Smooth muscle cell (in vitro differentiated cells): ENCODE measurements at regions not wholly inside any gene's neighbourhood (a gene's known extent, or its start where the extent isn't known, plus 50 kb on each side); places are given as distances from the start of the nearest gene placed in this dataset.

Experiments used
- DNase-seq: peaks from one replicate; lab custom pipeline; 2025; ENCODE audit not compliant: unreplicated experiment; lab: John Stamatoyannopoulos, UW
- H2AFZ ChIP-seq: fragments of 200-600 bp; sonication (generic); 2 replicates; pipeline ENCODE4 v1.6.0; 2016; ENCODE audit warnings: antibody characterized with exemption, low read depth, mild to moderate bottlenecking
- H3F3A ChIP-seq: fragments of 200-600 bp; sonication (generic); 2 replicates; pipeline ENCODE4 v1.6.0; 2017; ENCODE audit warnings: antibody characterized with exemption, low read depth
- H3K27ac ChIP-seq: fragments of 200-600 bp; sonication (generic); 2 replicates; pipeline ENCODE4 v1.5.1; 2016; ENCODE audit warnings: low read depth, mild to moderate bottlenecking
- H3K27me3 ChIP-seq: fragments of 200-600 bp; sonication (generic); 2 replicates; pipeline ENCODE4 v1.6.1; 2016; ENCODE audit warnings: low read depth, mild to moderate bottlenecking
- H3K36me3 ChIP-seq: fragments of 200-600 bp; sonication (generic); 2 replicates; pipeline ENCODE4 v1.5.1; 2016; ENCODE audit warnings: low read depth
- H3K4me1 ChIP-seq: fragments of 200-600 bp; sonication (generic); 2 replicates; pipeline ENCODE4 v1.5.1; 2016; ENCODE audit warnings: low read depth
- H3K4me2 ChIP-seq: fragments of 200-600 bp; sonication (generic); 2 replicates; pipeline ENCODE4 v1.6.0; 2016; ENCODE audit warnings: mild to moderate bottlenecking
- H3K4me3 ChIP-seq: fragments of 200-600 bp; sonication (generic); 2 replicates; pipeline ENCODE4 v1.5.1; 2016; ENCODE audit warnings: mild to moderate bottlenecking
- H3K79me2 ChIP-seq: fragments of 200-600 bp; sonication (generic); 2 replicates; pipeline ENCODE4 v1.6.0; 2016; ENCODE audit warnings: low read depth, mild to moderate bottlenecking
- H3K9ac ChIP-seq: fragments of 200-600 bp; sonication (generic); 2 replicates; pipeline ENCODE4 v1.6.0; 2016; ENCODE audit warnings: low read depth
- H3K9me3 ChIP-seq: fragments of 200-600 bp; sonication (generic); replicated peaks from 2 replicates; pipeline ENCODE4 v1.5.1; 2016; ENCODE audit warnings: low read depth
- H4K20me1 ChIP-seq: fragments of 200-600 bp; sonication (generic); 2 replicates; pipeline ENCODE4 v1.6.0; 2016; ENCODE audit warnings: low read depth
- CTCF ChIP-seq: fragments of 200-600 bp; sonication (generic); IDR thresholded peaks from 2 replicates; pipeline ENCODE4 v1.5.1; 2017; ENCODE audit warnings: borderline replicate concordance, mild to moderate bottlenecking, antibody characterized with exemption; ENCODE audit not compliant: insufficient read depth, poor library complexity, severe bottlenecking
- WGBS: methylation state at CpG from one replicate; pipeline ENCODE4 v1.1.7; 2016; ENCODE audit warnings: low lambda C conversion rate; 5-methylcytosine and 5-hydroxymethylcytosine counted together

- TF ChIP-seq CTCF = no peak
- Histone ChIP-seq H3K36me3 (no peaks in the 10 kb centered on the region), H3K9ac (no peak overlapping the region), H3K79me2 (no peaks in the 10 kb centered on the region), H3F3A (no peaks in the 10 kb centered on the region), H3K9me3 (no peaks in the 10 kb centered on the region), H2AFZ (no peak overlapping the region), H4K20me1 (no peaks in the 10 kb centered on the region), H3K4me2 (peak overlapping the region; percentile 25), H3K4me3 (no peak overlapping the region), H3K27me3 (no peaks in the 10 kb centered on the region), H3K4me1 (no peaks in the 10 kb centered on the region), H3K27ac (no peak overlapping the region)
- WGBS = 48% methylated on average over 3 of the region's 3 CpGs
- DNase-seq = no peak
These were observed 278.0 kb upstream of the EPHA4 start for GRCh38 chr2:221850076-221850475.

- no peaks in the 10 kb centered on the region for H3K36me3 ChIP-seq
- TF ChIP-seq CTCF = no peak
These were observed 276.2 kb upstream of the EPHA4 start for GRCh38 chr2:221848286-221848685.

GRCh38 chr2:221845021-221845365 is 272.9 kb upstream of the EPHA4 start:
- TF ChIP-seq CTCF = no peak
- Histone ChIP-seq H4K20me1 (no peaks in the 10 kb centered on the region), H3K4me3 (no peak overlapping the region), H3K27ac (no peak overlapping the region), H3K4me2 (no peak overlapping the region), H3K27me3 (no peaks in the 10 kb centered on the region), H3K9ac (no peak overlapping the region), H3K4me1 (no peaks in the 10 kb centered on the region), H3K79me2 (no peaks in the 10 kb centered on the region), H3F3A (no peaks in the 10 kb centered on the region), H3K36me3 (no peaks in the 10 kb centered on the region), H3K9me3 (no peaks in the 10 kb centered on the region), H2AFZ (no peak overlapping the region)
- WGBS = 91% methylated on average over 2 of the region's 2 CpGs
- DNase-seq = no peak

More at GRCh38 chr2:221848286-221848685, 276.2 kb upstream of the EPHA4 start:
- H4K20me1 ChIP-seq = no peaks in the 10 kb centered on the region
- H3K27me3 ChIP-seq = no peaks in the 10 kb centered on the region
- no peak for DNase-seq
- no peak overlapping the region for H2AFZ ChIP-seq
- no peaks in the 10 kb centered on the region for H3K9me3 ChIP-seq
- no peak overlapping the region for H3K4me2 ChIP-seq
- WGBS = 84% methylated on average over 4 of the region's 4 CpGs
- no peak overlapping the region for H3K9ac ChIP-seq
- no peaks in the 10 kb centered on the region for H3K4me1 ChIP-seq
- no peaks in the 10 kb centered on the region for H3K79me2 ChIP-seq
- no peak overlapping the region for H3K4me3 ChIP-seq
- no peak overlapping the region for H3K27ac ChIP-seq
- H3F3A ChIP-seq = no peaks in the 10 kb centered on the region

- Histone ChIP-seq H3F3A (no peaks in the 10 kb centered on the region), H3K4me1 (no peaks in the 10 kb centered on the region), H3K9me3 (no peaks in the 10 kb centered on the region), H2AFZ (peak overlapping the region; percentile 16), H3K4me3 (no peak overlapping the region), H4K20me1 (no peaks in the 10 kb centered on the region), H3K27ac (no peak overlapping the region), H3K9ac (no peak overlapping the region), H3K79me2 (no peaks in the 10 kb centered on the region), H3K27me3 (no peaks in the 10 kb centered on the region), H3K4me2 (no peak overlapping the region), H3K36me3 (no peaks in the 10 kb centered on the region)
- no peak for DNase-seq
- WGBS = 50% methylated on average over 2 of the region's 2 CpGs
- TF ChIP-seq CTCF = no peak
These were observed 272.3 kb upstream of the EPHA4 start for GRCh38 chr2:221844212-221845020.
